ENCODE measurements at regions not wholly inside any gene's neighbourhood (a gene's known extent, or its start where the extent isn't known, plus 50 kb on each side); places are given as distances from the start of the nearest gene placed in this dataset.

GRCh38 chr6:105838171-105838570, 248.0 kb upstream of the PRDM1 start:
- DNase-seq, result no peak

- no peak for DNase-seq
These were observed 249.2 kb upstream of the PRDM1 start for GRCh38 chr6:105836889-105837288.

GRCh38 chr6:105836379-105836778, 249.8 kb upstream of the PRDM1 start:
- no peak for DNase-seq

GRCh38 chr6:105835373-105835772, 250.8 kb upstream of the PRDM1 start:
- DNase-seq, result no peak

- no peak for DNase-seq
These were observed 251.9 kb upstream of the PRDM1 start for GRCh38 chr6:105833959-105834947.

GRCh38 chr6:105832313-105832761, 253.8 kb upstream of the PRDM1 start:
- no peak for DNase-seq

- no peak for DNase-seq
These were observed 254.6 kb upstream of the PRDM1 start for GRCh38 chr6:105831311-105832097.

GRCh38 chr6:105825210-105825609, 260.9 kb upstream of the PRDM1 start:
- no peak for DNase-seq

- DNase-seq, result no peak
These were observed 261.4 kb upstream of the PRDM1 start for GRCh38 chr6:105824732-105825131.

GRCh38 chr6:105821777-105822176, 264.4 kb upstream of the PRDM1 start:
- DNase-seq, result no peak

- no peak for DNase-seq
These were observed 265.1 kb upstream of the PRDM1 start for GRCh38 chr6:105821027-105821426.

GRCh38 chr6:105819745-105820144, 266.4 kb upstream of the PRDM1 start:
- no peak for DNase-seq

GRCh38 chr6:105818505-105818904, 267.6 kb upstream of the PRDM1 start:
- DNase-seq, result no peak

GRCh38 chr6:105817961-105818360, 268.2 kb upstream of the PRDM1 start:
- DNase-seq, result no peak

- no peak for DNase-seq
These were observed 268.8 kb upstream of the PRDM1 start for GRCh38 chr6:105817370-105817769.

GRCh38 chr6:105816847-105817246, 269.3 kb upstream of the PRDM1 start:
- DNase-seq, result no peak

GRCh38 chr6:105815661-105816555, 270.2 kb upstream of the PRDM1 start:
- no peak for DNase-seq

GRCh38 chr6:105814745-105815536, 271.2 kb upstream of the PRDM1 start:
- DNase-seq, result no peak

GRCh38 chr6:105810922-105811482, 275.1 kb upstream of the PRDM1 start:
- no peak for DNase-seq

GRCh38 chr6:105810105-105810921, 275.8 kb upstream of the PRDM1 start:
- peak; percentile 33 to 42 for DNase-seq

GRCh38 chr6:105808571-105808970, 277.6 kb upstream of the PRDM1 start:
- no peak for DNase-seq
